Immature natural killer cell (primary cell): ENCODE measurements at regions not wholly inside any gene's neighbourhood (a gene's known extent, or its start where the extent isn't known, plus 50 kb on each side); places are given as distances from the start of the nearest gene placed in this dataset.
"Not testable (repeated sequence)": the region's sequence is repeated elsewhere in the genome, so short reads cannot be mapped to it uniquely, and the experiment has no call there.

Experiments
- DNase-seq, 3 donors: peaks; one replicate each; pipeline ENCODE4 v3.0.0; 2022; ENCODE audit warnings: mixed read lengths in 1 of 3
- H3K27ac Mint-ChIP-seq, 6 donors: one replicate each; pipeline ENCODE4 v1.8.0; 2020; ENCODE audit warnings: mixed read lengths in 6 of 6, mild to moderate bottlenecking in 5 of 6, inconsistent platforms in 4 of 6, moderate library complexity in 3 of 6
- H3K27me3 Mint-ChIP-seq, 3 donors: one replicate each; pipeline ENCODE4 v1.8.0; 2020 to 2021; ENCODE audit warnings: low read depth in 3 of 3, mild to moderate bottlenecking in 3 of 3, mixed read lengths in 3 of 3, moderate library complexity in 3 of 3, inconsistent platforms in 1 of 3
- H3K36me3 Mint-ChIP-seq, 3 donors: one replicate each; pipeline ENCODE4 v1.8.0; 2020; ENCODE audit warnings: mixed read lengths in 3 of 3, inconsistent platforms in 2 of 3, mild to moderate bottlenecking in 2 of 3
- H3K4me1 Mint-ChIP-seq, 2 donors: one replicate each; pipeline ENCODE4 v1.8.0; 2020; ENCODE audit warnings: inconsistent platforms in 2 of 2, mild to moderate bottlenecking in 2 of 2, mixed read lengths in 2 of 2, moderate library complexity in 1 of 2
- H3K4me3 Mint-ChIP-seq, 5 donors: one replicate each; pipeline ENCODE4 v1.8.0; 2020; ENCODE audit warnings: mild to moderate bottlenecking in 5 of 5, mixed read lengths in 5 of 5, inconsistent platforms in 3 of 5, moderate library complexity in 3 of 5
- H3K9me3 Mint-ChIP-seq, 6 donors: one replicate each; pipeline ENCODE4 v1.8.0; 2020; ENCODE audit warnings: mild to moderate bottlenecking in 6 of 6, mixed read lengths in 6 of 6, inconsistent platforms in 4 of 6, moderate library complexity in 3 of 6

GRCh38 chr4:56142088-56142487, 193.3 kb downstream of the CEP135 start:
- Mint-ChIP-seq H3K27me3 (peaks cover 1 to 8% (median 4%) of the 10 kb centered on the region in 3 donors), H3K9me3 (peaks cover 0 to 2% (median 0%) of the 10 kb centered on the region in 6 donors), H3K4me1 (no peaks in the 10 kb centered on the region), H3K27ac (no peak overlapping the region), H3K36me3 (no peaks in the 10 kb centered on the region), H3K4me3 (no peak overlapping the region)
- DNase-seq: no peak

GRCh38 chr4:56139241-56139827, 190.6 kb downstream of the CEP135 start:
- no peak for DNase-seq
- H3K9me3 Mint-ChIP-seq: peaks cover 0 to 2% (median 0%) of the 10 kb centered on the region in 6 donors
- no peak overlapping the region for H3K27ac Mint-ChIP-seq
- no peak overlapping the region for H3K4me3 Mint-ChIP-seq
- H3K27me3 Mint-ChIP-seq: peaks cover 2 to 10% (median 4%) of the 10 kb centered on the region in 3 donors
- no peaks in the 10 kb centered on the region for H3K4me1 Mint-ChIP-seq
- no peaks in the 10 kb centered on the region for H3K36me3 Mint-ChIP-seq

- H3K4me1 Mint-ChIP-seq, H3K27ac Mint-ChIP-seq: not testable (repeated sequence)
These were observed 186.1 kb downstream of the CEP135 start for GRCh38 chr4:56134834-56135233.

GRCh38 chr4:56134266-56134665, 185.5 kb downstream of the CEP135 start:
- no peaks in the 10 kb centered on the region for H3K36me3 Mint-ChIP-seq
- peaks cover 0 to 2% (median 0%) of the 10 kb centered on the region in 6 donors for H3K9me3 Mint-ChIP-seq
- no peak for DNase-seq
- peaks cover 0 to 3% (median 2%) of the 10 kb centered on the region in 3 donors for H3K27me3 Mint-ChIP-seq
- H3K4me3 Mint-ChIP-seq: no peak overlapping the region
- H3K4me1 Mint-ChIP-seq: no peaks in the 10 kb centered on the region
- H3K27ac Mint-ChIP-seq: no peak overlapping the region

More at GRCh38 chr4:56134834-56135233, 186.1 kb downstream of the CEP135 start:
- DNase-seq, H3K9me3 Mint-ChIP-seq, H3K4me3 Mint-ChIP-seq, H3K36me3 Mint-ChIP-seq, H3K27me3 Mint-ChIP-seq: not testable (repeated sequence)

- DNase-seq: no peak
- Mint-ChIP-seq H3K9me3 (peaks cover 0 to 2% (median 0%) of the 10 kb centered on the region in 6 donors), H3K36me3 (no peaks in the 10 kb centered on the region), H3K4me1 (no peaks in the 10 kb centered on the region), H3K4me3 (no peak overlapping the region), H3K27me3 (peaks cover 0 to 3% (median 2%) of the 10 kb centered on the region in 3 donors), H3K27ac (no peak overlapping the region)
These were observed 184.1 kb downstream of the CEP135 start for GRCh38 chr4:56132835-56133234.

- not testable (repeated sequence) for H3K27ac Mint-ChIP-seq, H3K4me3 Mint-ChIP-seq, H3K36me3 Mint-ChIP-seq
These were observed 183.4 kb downstream of the CEP135 start for GRCh38 chr4:56132188-56132587.

GRCh38 chr4:56130606-56131155, 181.9 kb downstream of the CEP135 start:
- Mint-ChIP-seq H3K4me1 (no peaks in the 10 kb centered on the region), H3K9me3 (peaks cover 0 to 2% (median 0%) of the 10 kb centered on the region in 6 donors), H3K4me3 (no peak overlapping the region), H3K27me3 (peaks cover 0 to 3% (median 0%) of the 10 kb centered on the region in 3 donors), H3K36me3 (no peaks in the 10 kb centered on the region), H3K27ac (no peak overlapping the region)
- DNase-seq: no peak

More at GRCh38 chr4:56132188-56132587, 183.4 kb downstream of the CEP135 start:
- H3K9me3 Mint-ChIP-seq, H3K4me1 Mint-ChIP-seq, H3K27me3 Mint-ChIP-seq, DNase-seq: not testable (repeated sequence)

GRCh38 chr4:56129431-56129861, 180.7 kb downstream of the CEP135 start:
- no peak for DNase-seq
- Mint-ChIP-seq H3K4me3 (no peak overlapping the region), H3K4me1 (no peaks in the 10 kb centered on the region), H3K36me3 (no peaks in the 10 kb centered on the region), H3K27me3 (no peaks in the 10 kb centered on the region), H3K27ac (no peak overlapping the region), H3K9me3 (peaks cover 0 to 1% (median 0%) of the 10 kb centered on the region in 6 donors)

- H3K27ac Mint-ChIP-seq: no peak overlapping the region
These were observed 179.5 kb downstream of the CEP135 start for GRCh38 chr4:56128213-56128612.

GRCh38 chr4:56127716-56128115, 179.0 kb downstream of the CEP135 start:
- no peaks in the 10 kb centered on the region for H3K4me1 Mint-ChIP-seq
- H3K36me3 Mint-ChIP-seq: no peaks in the 10 kb centered on the region
- H3K27ac Mint-ChIP-seq: no peak overlapping the region
- no peak for DNase-seq
- H3K27me3 Mint-ChIP-seq: no peaks in the 10 kb centered on the region
- no peak overlapping the region for H3K4me3 Mint-ChIP-seq
- H3K9me3 Mint-ChIP-seq: peaks cover 0 to 1% (median 0%) of the 10 kb centered on the region in 6 donors

More at GRCh38 chr4:56128213-56128612, 179.5 kb downstream of the CEP135 start:
- H3K9me3 Mint-ChIP-seq: peaks cover 0 to 1% (median 0%) of the 10 kb centered on the region in 6 donors
- H3K4me1 Mint-ChIP-seq: no peaks in the 10 kb centered on the region
- no peaks in the 10 kb centered on the region for H3K27me3 Mint-ChIP-seq
- no peaks in the 10 kb centered on the region for H3K36me3 Mint-ChIP-seq
- DNase-seq: no peak
- no peak overlapping the region for H3K4me3 Mint-ChIP-seq

GRCh38 chr4:56123547-56123946, 174.8 kb downstream of the CEP135 start:
- DNase-seq: no peak
- Mint-ChIP-seq H3K4me1 (no peaks in the 10 kb centered on the region), H3K9me3 (no peaks in the 10 kb centered on the region), H3K4me3 (no peak overlapping the region), H3K27ac (no peak overlapping the region), H3K27me3 (peaks cover 0 to 2% (median 2%) of the 10 kb centered on the region in 3 donors), H3K36me3 (no peaks in the 10 kb centered on the region)

GRCh38 chr4:56123051-56123450, 174.3 kb downstream of the CEP135 start:
- no peak for DNase-seq
- H3K27me3 Mint-ChIP-seq: peaks cover 0 to 2% (median 2%) of the 10 kb centered on the region in 3 donors
- no peaks in the 10 kb centered on the region for H3K9me3 Mint-ChIP-seq
- no peaks in the 10 kb centered on the region for H3K4me1 Mint-ChIP-seq
- no peak overlapping the region for H3K4me3 Mint-ChIP-seq
- H3K27ac Mint-ChIP-seq: no peak overlapping the region
- H3K36me3 Mint-ChIP-seq: no peaks in the 10 kb centered on the region

- H3K36me3 Mint-ChIP-seq: no peaks in the 10 kb centered on the region
- no peaks in the 10 kb centered on the region for H3K4me1 Mint-ChIP-seq
- no peak overlapping the region for H3K27ac Mint-ChIP-seq
- no peaks in the 10 kb centered on the region for H3K9me3 Mint-ChIP-seq
- no peak overlapping the region for H3K4me3 Mint-ChIP-seq
- DNase-seq: no peak
- H3K27me3 Mint-ChIP-seq: peaks cover 2% of the 10 kb centered on the region in 3 donors
These were observed 170.1 kb downstream of the CEP135 start for GRCh38 chr4:56118845-56119244.

- Mint-ChIP-seq H3K27ac (no peak overlapping the region), H3K36me3 (no peaks in the 10 kb centered on the region), H3K4me3 (no peak overlapping the region), H3K9me3 (no peaks in the 10 kb centered on the region), H3K27me3 (peaks cover 2% of the 10 kb centered on the region in 3 donors), H3K4me1 (no peaks in the 10 kb centered on the region)
- DNase-seq: no peak
These were observed 169.3 kb downstream of the CEP135 start for GRCh38 chr4:56118055-56118454.

GRCh38 chr4:56115898-56116297, 167.2 kb downstream of the CEP135 start:
- H3K4me1 Mint-ChIP-seq: no peaks in the 10 kb centered on the region
- H3K4me3 Mint-ChIP-seq: no peak overlapping the region
- peaks cover 0 to 2% (median 2%) of the 10 kb centered on the region in 3 donors for H3K27me3 Mint-ChIP-seq
- no peak overlapping the region for H3K27ac Mint-ChIP-seq
- no peaks in the 10 kb centered on the region for H3K9me3 Mint-ChIP-seq
- no peaks in the 10 kb centered on the region for H3K36me3 Mint-ChIP-seq
- no peak for DNase-seq
